Endodermal cell (in vitro differentiated cells): ENCODE measurements at regions not wholly inside any gene's neighbourhood (a gene's known extent, or its start where the extent isn't known, plus 50 kb on each side); places are given as distances from the start of the nearest gene placed in this dataset.

Experiments
- DNase-seq: peaks from one replicate; pipeline ENCODE4 v3.0.0-alpha.2; 2017
- H3K27ac ChIP-seq: 2 replicates; pipeline ENCODE4 v1.5.1; 2013; ENCODE audit warnings: mild to moderate bottlenecking, low read depth, low read length, moderate library complexity
- H3K27me3 ChIP-seq: 2 replicates; pipeline ENCODE4 v1.6.1; 2013; ENCODE audit warnings: mild to moderate bottlenecking, low read length, moderate library complexity; ENCODE audit not compliant: insufficient read depth, control insufficient read depth, poor library complexity, severe bottlenecking
- H3K36me3 ChIP-seq: 2 replicates; pipeline ENCODE4 v1.7.0; 2013; ENCODE audit warnings: mild to moderate bottlenecking, low read length, moderate library complexity; ENCODE audit not compliant: control insufficient read depth, insufficient read depth
- H3K4me1 ChIP-seq: one replicate; pipeline ENCODE4 v1.7.0; 2013; ENCODE audit warnings: low read length; ENCODE audit not compliant: control insufficient read depth, insufficient read depth
- H3K4me3 ChIP-seq: 2 replicates; pipeline ENCODE4 v1.5.1; 2013; ENCODE audit warnings: mild to moderate bottlenecking, low read length, moderate library complexity
- H3K9ac ChIP-seq: 2 replicates; pipeline ENCODE4 v1.6.1; 2013; ENCODE audit warnings: mild to moderate bottlenecking, low read length, moderate library complexity; ENCODE audit not compliant: poor library complexity, severe bottlenecking; ENCODE audit errors: extremely low read depth
- H3K9me3 ChIP-seq: 2 replicates; pipeline ENCODE4 v1.6.1; 2013; ENCODE audit warnings: mild to moderate bottlenecking, low read length, moderate library complexity; ENCODE audit not compliant: control insufficient read depth
- H3K27ac Mint-ChIP-seq: 2 replicates; pipeline ENCODE4 v1.8.0; 2020; ENCODE audit warnings: mixed read lengths
- H3K27me3 Mint-ChIP-seq: 2 replicates; pipeline ENCODE4 v1.8.0; 2021; ENCODE audit warnings: mild to moderate bottlenecking, mixed read lengths; ENCODE audit not compliant: insufficient read depth
- H3K36me3 Mint-ChIP-seq: 2 replicates; pipeline ENCODE4 v1.8.0; 2020; ENCODE audit warnings: low read depth, mixed read lengths
- H3K4me1 Mint-ChIP-seq: 2 replicates; pipeline ENCODE4 v1.8.0; 2020; ENCODE audit warnings: mixed read lengths
- H3K4me3 Mint-ChIP-seq: 2 replicates; pipeline ENCODE4 v1.8.0; 2020; ENCODE audit warnings: mild to moderate bottlenecking, moderate library complexity, mixed read lengths
- H3K9me3 Mint-ChIP-seq: 2 replicates; pipeline ENCODE4 v1.8.0; 2020; ENCODE audit warnings: mild to moderate bottlenecking, mixed read lengths
- WGBS, 2 experiments: methylation state at CpG; one replicate each; pipeline versions ENCODE4 v1.1.5 to v1.1.7; 2013; ENCODE audit warnings: missing lambda C conversion rate in 2 of 2, mixed read lengths in 1 of 2; ENCODE audit not compliant: insufficient coverage in 1 of 2, insufficient read length in 1 of 2; 5-methylcytosine and 5-hydroxymethylcytosine counted together
- TF ChIP-seq, protein P1 (sequence below): fragments of 200-600 bp; sonication (generic); conservative IDR thresholded peaks from 2 replicates; pipeline ENCODE4 v1.5.0; 2021; ENCODE audit warnings: antibody characterized with exemption, mild to moderate bottlenecking

DNA sequence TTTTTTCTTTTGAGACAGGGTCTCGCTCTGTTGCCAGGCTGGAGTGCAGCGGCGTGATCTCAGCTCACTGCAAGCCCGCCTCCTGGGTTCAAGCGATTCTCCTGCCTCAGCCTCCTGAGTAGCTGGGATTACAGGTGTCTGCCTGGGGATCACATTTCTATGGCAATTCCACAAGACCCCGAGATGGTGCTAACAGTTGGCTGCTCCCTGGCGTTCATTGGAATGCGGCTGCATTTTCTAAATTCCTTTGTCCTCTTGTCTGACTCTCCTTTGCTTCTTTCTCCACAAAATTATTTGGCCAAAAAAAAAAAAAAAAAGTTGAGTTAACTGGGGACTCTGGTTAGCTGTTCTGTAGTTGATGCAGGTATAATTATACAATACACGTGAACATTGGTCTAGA is 176.4 kb downstream of the ETS2 start:
- Histone ChIP-seq H3K9me3 (peaks cover 8% of the 10 kb centered on the region), H3K4me1 (peaks cover 27% of the 10 kb centered on the region), H3K9ac (peak overlapping the region; percentile 21), H3K27me3 (no peaks in the 10 kb centered on the region), H3K36me3 (no peaks in the 10 kb centered on the region), H3K27ac (no peak overlapping the region), H3K4me3 (no peak overlapping the region)
- Mint-ChIP-seq H3K9me3 (peaks cover 2% of the 10 kb centered on the region), H3K27me3 (peaks cover 3% of the 10 kb centered on the region), H3K4me1 (peaks cover 55% of the 10 kb centered on the region), H3K36me3 (no peaks in the 10 kb centered on the region), H3K27ac (peak overlapping the region; percentile 95), H3K4me3 (no peak overlapping the region)
- TF ChIP-seq, protein P1, sequence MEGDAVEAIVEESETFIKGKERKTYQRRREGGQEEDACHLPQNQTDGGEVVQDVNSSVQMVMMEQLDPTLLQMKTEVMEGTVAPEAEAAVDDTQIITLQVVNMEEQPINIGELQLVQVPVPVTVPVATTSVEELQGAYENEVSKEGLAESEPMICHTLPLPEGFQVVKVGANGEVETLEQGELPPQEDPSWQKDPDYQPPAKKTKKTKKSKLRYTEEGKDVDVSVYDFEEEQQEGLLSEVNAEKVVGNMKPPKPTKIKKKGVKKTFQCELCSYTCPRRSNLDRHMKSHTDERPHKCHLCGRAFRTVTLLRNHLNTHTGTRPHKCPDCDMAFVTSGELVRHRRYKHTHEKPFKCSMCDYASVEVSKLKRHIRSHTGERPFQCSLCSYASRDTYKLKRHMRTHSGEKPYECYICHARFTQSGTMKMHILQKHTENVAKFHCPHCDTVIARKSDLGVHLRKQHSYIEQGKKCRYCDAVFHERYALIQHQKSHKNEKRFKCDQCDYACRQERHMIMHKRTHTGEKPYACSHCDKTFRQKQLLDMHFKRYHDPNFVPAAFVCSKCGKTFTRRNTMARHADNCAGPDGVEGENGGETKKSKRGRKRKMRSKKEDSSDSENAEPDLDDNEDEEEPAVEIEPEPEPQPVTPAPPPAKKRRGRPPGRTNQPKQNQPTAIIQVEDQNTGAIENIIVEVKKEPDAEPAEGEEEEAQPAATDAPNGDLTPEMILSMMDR, result no peak
- 39% methylated on average over 9 of the region's 9 CpGs; no CpG with 5 or more reads in 1 of the 2 experiments for WGBS, 2 experiments
- peak; percentile 86 for DNase-seq

DNA sequence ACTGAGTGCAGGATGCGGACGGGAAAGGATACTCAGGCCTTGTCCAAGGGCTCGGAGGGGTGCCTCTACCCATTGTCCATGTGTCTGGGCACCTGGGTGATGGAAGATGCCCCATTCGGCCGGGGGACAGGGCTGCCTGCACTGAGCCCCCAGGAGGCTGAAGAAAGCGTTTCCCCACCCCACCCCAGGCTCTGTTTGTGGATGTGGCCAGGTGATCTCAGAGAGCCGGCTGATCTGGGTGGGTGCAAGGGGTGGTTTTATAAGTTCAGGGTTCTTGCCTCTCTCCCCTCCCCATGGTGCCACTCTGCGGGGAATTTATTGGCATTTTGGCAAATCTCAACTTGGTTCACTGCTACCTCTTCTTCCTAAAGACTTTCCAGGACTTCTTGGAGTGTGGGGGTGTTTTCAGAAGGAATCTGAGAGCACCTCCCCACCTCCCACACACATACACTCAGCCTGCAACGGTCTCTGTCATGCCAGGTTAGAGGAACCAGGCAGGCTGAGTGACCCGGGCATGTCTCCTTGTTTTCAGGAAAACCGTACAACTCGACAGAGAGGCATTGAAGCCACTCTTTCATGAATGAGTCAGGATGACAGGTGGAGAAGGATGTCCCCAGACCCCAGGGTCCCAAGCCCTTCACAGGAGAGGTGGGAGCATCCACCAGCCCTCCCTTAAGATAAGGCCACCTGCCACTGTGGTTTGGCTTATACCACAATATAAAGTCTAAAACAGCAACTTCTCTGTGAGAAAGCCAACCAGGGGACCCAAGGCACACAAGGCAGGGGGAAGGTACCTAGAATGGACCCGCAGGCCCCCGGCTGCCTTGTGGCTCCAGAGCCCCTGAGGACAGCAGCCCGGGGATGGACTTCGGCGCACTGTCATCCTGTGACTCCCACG is 174.9 kb downstream of the ETS2 start:
- Mint-ChIP-seq H3K36me3 (no peaks in the 10 kb centered on the region), H3K9me3 (peaks cover 2% of the 10 kb centered on the region), H3K4me3 (peak overlapping the region; percentile 9), H3K4me1 (peaks cover 46% of the 10 kb centered on the region), H3K27me3 (no peaks in the 10 kb centered on the region), H3K27ac (peak overlapping the region; percentile 77)
- Histone ChIP-seq H3K9ac (peak overlapping the region; percentile 22), H3K4me1 (peaks cover 25% of the 10 kb centered on the region), H3K9me3 (peaks cover 8% of the 10 kb centered on the region), H3K36me3 (no peaks in the 10 kb centered on the region), H3K27ac (no peak overlapping the region), H3K27me3 (no peaks in the 10 kb centered on the region), H3K4me3 (no peak overlapping the region)
- TF ChIP-seq, protein P1, result no peak
- no peak for DNase-seq
- 89 to 90% methylated on average over 9 to 17 of the region's 18 CpGs for WGBS, 2 experiments

DNA sequence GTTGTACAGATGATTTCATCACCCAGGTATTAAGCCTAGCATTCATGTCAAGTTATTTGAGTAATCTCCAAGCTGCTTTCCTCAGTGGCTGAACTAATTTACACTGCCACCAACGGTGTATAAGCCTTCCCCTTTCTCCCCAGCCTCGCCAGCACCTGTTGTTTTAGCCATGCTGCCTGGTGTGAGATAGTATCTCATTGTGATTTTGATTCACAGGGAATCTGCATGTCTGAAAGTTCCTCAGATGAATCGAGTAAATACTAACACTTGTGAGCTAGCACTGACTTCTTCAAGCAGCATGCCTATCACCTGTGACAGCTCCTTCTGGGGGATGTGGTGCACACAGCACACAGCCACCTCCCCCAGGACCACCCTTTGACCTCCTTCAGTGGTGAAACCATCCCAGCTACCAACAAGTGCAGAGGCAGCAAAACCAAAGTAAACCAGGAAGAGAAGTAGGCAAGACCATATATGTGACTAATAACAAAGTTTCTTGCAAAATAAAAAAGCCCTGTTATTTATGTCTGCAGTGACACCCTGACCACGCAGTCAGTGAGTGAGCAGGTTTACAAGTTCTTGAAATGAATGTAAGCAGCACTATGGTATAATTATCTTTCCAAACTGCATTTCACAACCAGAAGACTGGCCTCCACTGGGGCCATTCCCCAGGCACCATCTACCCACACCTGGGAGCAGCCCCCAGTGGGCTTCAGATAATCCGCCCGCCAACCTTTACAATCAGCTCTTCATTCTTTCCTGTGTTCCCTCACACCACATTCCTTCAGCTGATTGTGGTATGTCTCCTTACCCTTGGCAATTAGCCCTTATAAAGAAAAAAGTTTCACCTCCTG is 173.8 kb downstream of the ETS2 start:
- DNase-seq, result peak; percentile 86

More for the DNA sequence above, 173.8 kb downstream of the ETS2 start:
- H3K4me1 Mint-ChIP-seq, result peaks cover 40% of the 10 kb centered on the region
- H3K4me3 Mint-ChIP-seq, result peak overlapping the region; percentile 9
- Histone ChIP-seq H3K27me3 (no peaks in the 10 kb centered on the region), H3K27ac (peak overlapping the region; percentile 34), H3K9ac (peak overlapping the region; percentile 60), H3K36me3 (no peaks in the 10 kb centered on the region), H3K4me1 (peaks cover 23% of the 10 kb centered on the region), H3K4me3 (peak overlapping the region; percentile 31), H3K9me3 (peaks cover 8% of the 10 kb centered on the region)
- TF ChIP-seq, protein P1, result no peak
- peak overlapping the region; percentile 77 for H3K27ac Mint-ChIP-seq
- no peaks in the 10 kb centered on the region for H3K36me3 Mint-ChIP-seq
- no peaks in the 10 kb centered on the region for H3K27me3 Mint-ChIP-seq
- H3K9me3 Mint-ChIP-seq, result peaks cover 2% of the 10 kb centered on the region
- WGBS, 2 experiments, result 35 to 76% methylated on average over 3 to 6 of the region's 6 CpGs
